HepG2 (cell line): ENCODE measurements at regions not wholly inside any gene's neighbourhood (a gene's known extent, or its start where the extent isn't known, plus 50 kb on each side); places are given as distances from the start of the nearest gene placed in this dataset.
"Not testable (repeated sequence)": the region's sequence is repeated elsewhere in the genome, so short reads cannot be mapped to it uniquely, and the experiment has no call there.

Experiments
- ATAC-seq: fragments of 200-7000 bp; cut with Tn5 transposase; 3 replicates; pipeline ENCODE4 v1.9.1; 2020; ENCODE audit warnings: mild to moderate bottlenecking, moderate library complexity
- BruUV-seq: library from RNA; stranded (reverse); fragments of 400-500 nt; replicated peaks from 2 replicates; lab custom pipeline; 2021; lab: Mats Ljungman, UMichigan
- CTCF ChIA-PET: fragments of 300-600 bp; formaldehyde crosslinking; extraction: SDS; loops from one replicate; lab custom pipeline; 2021; ENCODE audit warnings: low total read pairs, inconsistent platforms, low intra/inter-chr PET ratio; lab: Yijun Ruan, JAX
- POLR2A ChIA-PET: fragments of 350-600 bp; sonication (Branson Sonifier 250); formaldehyde crosslinking; loops from one replicate; lab custom pipeline; 2020; ENCODE audit warnings: antibody characterized with exemption, inconsistent platforms; lab: Yijun Ruan, JAX
- DNase-seq: peaks from one replicate; pipeline ENCODE4 v3.0.0-alpha.2; 2015; ENCODE audit warnings: low spot score
- FAIRE-seq: peaks from 3 replicates; lab custom pipeline; 2011; peaks lifted over from hg19 to GRCh38; lab: Jason Lieb, UNC
- H2AFZ ChIP-seq: one replicate; pipeline ENCODE4 v1.6.1; 2011; ENCODE audit warnings: low read length, inconsistent platforms
- H3K27ac ChIP-seq: fragments of 300-600 bp; 3 replicates; pipeline ENCODE4 v1.8.0; 2011; ENCODE audit warnings: mixed run types, mild to moderate bottlenecking, mixed read lengths, low read length, inconsistent platforms; ENCODE audit not compliant: insufficient read depth; ENCODE audit errors: extremely low read length
- H3K27me3 ChIP-seq, 2 experiments: fragments of 200-600 bp in 1 of 2; 2 replicates in 1 of 2; 3 replicates in 1 of 2; pipeline versions ENCODE4 v1.6.0 to v1.8.0; 2011; ENCODE audit warnings: low read length in 2 of 2, mild to moderate bottlenecking in 2 of 2, moderate library complexity in 2 of 2, inconsistent platforms in 1 of 2; ENCODE audit not compliant: insufficient read depth in 2 of 2, control insufficient read depth in 1 of 2
- H3K36me3 ChIP-seq, 2 experiments: fragments of 200-600 bp in 1 of 2; replicated peaks in 1 of 2; 2 replicates in 1 of 2; 3 replicates in 1 of 2; pipeline versions ENCODE4 v1.5.1 to v1.8.0; 2011; ENCODE audit warnings: low read length in 2 of 2, inconsistent platforms in 1 of 2; ENCODE audit not compliant: insufficient read depth in 2 of 2, control insufficient read depth in 1 of 2
- H3K4me1 ChIP-seq: 2 replicates; pipeline ENCODE4 v1.5.1; 2012; ENCODE audit warnings: low read length, inconsistent platforms; ENCODE audit not compliant: insufficient read depth
- H3K4me2 ChIP-seq: 2 replicates; pipeline ENCODE4 v1.6.0; 2011; ENCODE audit warnings: low read depth, low read length, inconsistent platforms
- H3K4me3 ChIP-seq, 3 experiments: fragments of 200-600 bp in 1 of 3; sonication (generic), shearing (Covaris generic) in 1 of 3; replicated peaks in 1 of 3; 2 replicates each; pipeline ENCODE4 v1.5.1; 2011 to 2016; ENCODE audit warnings: low read length in 3 of 3, inconsistent platforms in 2 of 3, low read depth in 2 of 3, mild to moderate bottlenecking in 2 of 3, control low read depth in 1 of 3, mixed read lengths in 1 of 3; ENCODE audit not compliant: insufficient read depth in 1 of 3
- H3K79me2 ChIP-seq: one replicate; pipeline ENCODE4 v1.6.1; 2011; ENCODE audit warnings: low read length, inconsistent platforms; ENCODE audit not compliant: insufficient read depth
- H3K9ac ChIP-seq: 2 replicates; pipeline ENCODE4 v1.6.0; 2011; ENCODE audit warnings: mild to moderate bottlenecking, low read depth, low read length, inconsistent platforms; ENCODE audit not compliant: insufficient read depth
- H3K9me3 ChIP-seq: 2 replicates; pipeline ENCODE4 v1.5.1; 2012; ENCODE audit warnings: mild to moderate bottlenecking, low read length
- H4K20me1 ChIP-seq: 2 replicates; pipeline ENCODE4 v1.6.0; 2011; ENCODE audit warnings: inconsistent platforms, mild to moderate bottlenecking, low read length, moderate library complexity; ENCODE audit not compliant: insufficient read depth
- ADNP ChIP-seq: sonication (generic); formaldehyde crosslinking; IDR thresholded peaks from 2 replicates; pipeline ENCODE4 v1.4.0; 2020; ENCODE audit warnings: missing genetic modification reagents
- HMG20B ChIP-seq: conservative IDR thresholded peaks from 2 replicates; pipeline ENCODE4 v1.6.1; 2016; ENCODE audit warnings: missing genetic modification reagents, missing compliant biosample characterization
- NFE2L2 ChIP-seq: fragments of 150-350 bp; IDR thresholded peaks from 2 replicates; pipeline ENCODE4 v1.6.1; 2014; ENCODE audit warnings: low read length
- ONECUT2 ChIP-seq: sonication (generic); formaldehyde crosslinking; IDR thresholded peaks from 2 replicates; pipeline ENCODE4 v1.4.0; 2020; ENCODE audit warnings: missing genetic modification reagents
- RAD21 ChIP-seq: fragments of 450-650 bp; formaldehyde crosslinking; IDR thresholded peaks from 2 replicates; pipeline ENCODE4 v1.5.0; 2020; ENCODE audit warnings: mild to moderate bottlenecking
- SP1 ChIP-seq, 2 experiments: fragments of 450-650 bp in 1 of 2; sonication (generic) in 1 of 2; formaldehyde crosslinking in 1 of 2; IDR thresholded peaks; 2 replicates each; pipeline versions ENCODE4 v1.4.0 to v1.6.1; 2016 to 2020; ENCODE audit warnings: missing genetic modification reagents in 1 of 2
- ZBED4 ChIP-seq: sonication (generic); formaldehyde crosslinking; IDR thresholded peaks from 2 replicates; pipeline ENCODE4 v1.4.0; 2020; ENCODE audit warnings: missing genetic modification reagents, borderline replicate concordance
- ZNF720 ChIP-seq: sonication (generic); formaldehyde crosslinking; IDR thresholded peaks from 2 replicates; pipeline ENCODE4 v1.4.0; 2020; ENCODE audit warnings: missing genetic modification reagents
- WGBS: methylation state at CpG from one replicate; pipeline ENCODE4 v1.1.6; 2017; ENCODE audit warnings: low lambda C conversion rate; 5-methylcytosine and 5-hydroxymethylcytosine counted together
- in situ Hi-C: cut with HindIII; loops from 2 replicates; pipeline ENCODE4 v1.10.0; 2017; ENCODE audit warnings: low pct_unique_long_range_greater_than_20kb; ENCODE audit not compliant: extremely low pct_ligation_motif_present
- intact Hi-C: fragments of 100-400 bp; cut with micrococcal nuclease; formaldehyde crosslinking; loops from one replicate; pipeline ENCODE4 v1.10.0; 2022; ENCODE audit not compliant: unreplicated experiment
- TF ChIP-seq, protein P1 (sequence below): sonication (generic); formaldehyde crosslinking; IDR thresholded peaks from 2 replicates; pipeline ENCODE4 v1.4.0; 2020; ENCODE audit warnings: mild to moderate bottlenecking, missing genetic modification reagents

GRCh38 chr2:131828164-131828561, 300.5 kb downstream of the CCDC74A start:
- in situ Hi-C loops (no loop called here), intact Hi-C loops (no loop called here)
- no peaks in the 10 kb centered on the region for H4K20me1 ChIP-seq
- 89% methylated on average over 35 of the region's 38 CpGs for WGBS
- no peak overlapping the region for H3K4me3 ChIP-seq
- ChIA-PET CTCF (no interaction called here), POLR2A (no interaction called here)
- no peak overlapping the region for H2AFZ ChIP-seq
- no peak for FAIRE-seq
- peaks cover 8% of the 10 kb centered on the region for H3K9me3 ChIP-seq
- H3K4me2 ChIP-seq: no peak overlapping the region
- H3K27ac ChIP-seq: no peak overlapping the region
- no peaks in the 10 kb centered on the region for H3K4me1 ChIP-seq
- no peaks in the 10 kb centered on the region for H3K79me2 ChIP-seq
- no peaks in the 10 kb centered on the region for H3K36me3 ChIP-seq
- H3K9ac ChIP-seq: no peak overlapping the region
- no peaks in the 10 kb centered on the region for H3K27me3 ChIP-seq
- no peak for TF ChIP-seq SP1 (IDR thresholded peaks at IDR 0.05)
- TF ChIP-seq SP1 (CRISPR knock-in tag; IDR thresholded peaks at IDR 0.05): no peak
- TF ChIP-seq, protein P1, sequence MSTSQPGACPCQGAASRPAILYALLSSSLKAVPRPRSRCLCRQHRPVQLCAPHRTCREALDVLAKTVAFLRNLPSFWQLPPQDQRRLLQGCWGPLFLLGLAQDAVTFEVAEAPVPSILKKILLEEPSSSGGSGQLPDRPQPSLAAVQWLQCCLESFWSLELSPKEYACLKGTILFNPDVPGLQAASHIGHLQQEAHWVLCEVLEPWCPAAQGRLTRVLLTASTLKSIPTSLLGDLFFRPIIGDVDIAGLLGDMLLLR (CRISPR knock-in tag): no peak
- no peak for TF ChIP-seq ONECUT2 (CRISPR knock-in tag)
- TF ChIP-seq RAD21 (CRISPR knock-in tag): no peak
- no peak for TF ChIP-seq NFE2L2
- TF ChIP-seq HMG20B (CRISPR knock-in tag): no peak
- no peak for TF ChIP-seq ZNF720
- TF ChIP-seq ZBED4 (CRISPR knock-in tag): no peak
- TF ChIP-seq ADNP (CRISPR knock-in tag): no peak
- no peak for ATAC-seq
- no peak for DNase-seq
- BruUV-seq: no TSS peak

DNA sequence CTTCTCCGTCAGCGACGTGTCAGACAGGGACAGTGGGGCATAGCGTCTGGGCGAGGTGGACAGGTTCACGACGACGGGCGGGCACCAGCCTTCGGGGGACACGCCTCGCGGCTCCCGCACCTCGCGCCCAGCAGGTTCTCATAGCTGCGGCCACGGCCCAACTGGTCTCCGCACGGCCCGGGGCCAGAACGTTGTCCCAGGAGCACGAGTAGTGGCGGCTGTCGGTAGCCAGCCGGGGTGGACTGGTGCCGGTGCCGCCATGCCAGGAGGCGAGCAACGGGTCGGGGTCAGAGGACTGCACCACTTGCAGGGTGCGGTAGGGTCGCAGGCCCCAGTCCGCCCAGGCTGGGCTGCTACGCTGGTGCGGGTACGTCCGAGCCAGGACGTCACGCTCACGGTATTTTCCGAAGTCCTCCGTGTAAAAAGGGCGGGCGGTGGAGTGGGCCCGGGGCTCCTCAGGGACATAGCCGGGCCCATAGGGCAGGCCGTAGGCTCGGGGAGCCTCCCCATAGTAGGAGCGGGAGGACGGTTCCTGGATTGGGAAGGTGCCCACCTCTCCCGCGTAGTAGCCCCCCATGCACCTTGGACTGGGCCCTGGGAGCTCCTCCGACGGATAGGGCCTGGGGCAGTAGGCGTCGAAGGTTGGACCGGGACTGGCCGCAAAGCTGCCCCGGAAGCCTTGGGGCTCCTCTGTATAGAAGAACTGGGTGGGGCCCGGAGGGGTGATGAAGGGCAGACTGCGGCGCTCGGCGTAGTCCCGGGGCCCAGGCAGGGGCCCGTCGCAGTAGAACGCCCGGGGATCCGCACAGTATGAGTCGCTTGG, 301.2 kb downstream of the CCDC74A start:
- H3K9me3 ChIP-seq, H3K79me2 ChIP-seq, H2AFZ ChIP-seq, H3K36me3 ChIP-seq, H4K20me1 ChIP-seq, CTCF ChIA-PET, H3K4me3 ChIP-seq, DNase-seq, H3K27ac ChIP-seq, POLR2A ChIA-PET, in situ Hi-C loops, FAIRE-seq, H3K4me2 ChIP-seq, H3K27me3 ChIP-seq, BruUV-seq, intact Hi-C loops, ATAC-seq, H3K9ac ChIP-seq, H3K4me1 ChIP-seq: not testable (repeated sequence)
- WGBS: 93% methylated on average over 59 of the region's 72 CpGs
